Peyer's patch (tissue), 4 donors: ENCODE measurements at regions not wholly inside any gene's neighbourhood (a gene's known extent, or its start where the extent isn't known, plus 50 kb on each side); places are given as distances from the start of the nearest gene placed in this dataset.

ENCODE experiments used
- DNase-seq, 3 donors: peaks; one replicate each; pipeline ENCODE4 v3.0.0-alpha.2; 2017 to 2019
- H3K27ac ChIP-seq, 4 donors: fragments of 200-600 bp; sonication (generic); one replicate each; pipeline ENCODE4 v1.5.1; 2016 to 2019
- H3K27me3 ChIP-seq, 2 donors: fragments of 200-600 bp; sonication (generic); one replicate each; pipeline ENCODE4 v1.5.1; 2019
- H3K36me3 ChIP-seq, 3 donors: fragments of 200-600 bp; sonication (generic); one replicate each; pipeline ENCODE4 v1.5.1; 2016 to 2019
- H3K4me1 ChIP-seq, 4 donors: fragments of 200-600 bp; sonication (generic); one replicate each; pipeline ENCODE4 v1.5.1; 2016 to 2019
- H3K4me3 ChIP-seq, 4 donors: fragments of 200-600 bp; sonication (generic); 1 replicate in 3 of 4; 2 replicates in 1 of 4; pipeline ENCODE4 v1.5.1; 2016 to 2019; ENCODE audit warnings: mild to moderate bottlenecking in 1 of 4
- H3K9me3 ChIP-seq, 4 donors: fragments of 200-600 bp; sonication (generic); one replicate each; pipeline ENCODE4 v1.5.1; 2016 to 2019; ENCODE audit warnings: mild to moderate bottlenecking in 1 of 4
- POLR2A ChIP-seq, 2 donors: fragments of 450-650 bp; IDR thresholded peaks; one replicate each; pipeline ENCODE4 v1.5.1; 2017; ENCODE audit warnings: antibody characterized with exemption in 2 of 2, mild to moderate bottlenecking in 2 of 2, moderate library complexity in 2 of 2
- TF ChIP-seq, protein P1 (sequence below), 6 experiments: fragments of 450-650 bp in 4 of 6; fragments of 200-600 bp in 2 of 6; sonication (generic) in 1 of 6; IDR thresholded peaks; one replicate each; pipeline ENCODE4 v1.5.1; 2017 to 2019; ENCODE audit warnings: antibody characterized with exemption in 6 of 6, mild to moderate bottlenecking in 3 of 6, moderate library complexity in 1 of 6

DNA sequence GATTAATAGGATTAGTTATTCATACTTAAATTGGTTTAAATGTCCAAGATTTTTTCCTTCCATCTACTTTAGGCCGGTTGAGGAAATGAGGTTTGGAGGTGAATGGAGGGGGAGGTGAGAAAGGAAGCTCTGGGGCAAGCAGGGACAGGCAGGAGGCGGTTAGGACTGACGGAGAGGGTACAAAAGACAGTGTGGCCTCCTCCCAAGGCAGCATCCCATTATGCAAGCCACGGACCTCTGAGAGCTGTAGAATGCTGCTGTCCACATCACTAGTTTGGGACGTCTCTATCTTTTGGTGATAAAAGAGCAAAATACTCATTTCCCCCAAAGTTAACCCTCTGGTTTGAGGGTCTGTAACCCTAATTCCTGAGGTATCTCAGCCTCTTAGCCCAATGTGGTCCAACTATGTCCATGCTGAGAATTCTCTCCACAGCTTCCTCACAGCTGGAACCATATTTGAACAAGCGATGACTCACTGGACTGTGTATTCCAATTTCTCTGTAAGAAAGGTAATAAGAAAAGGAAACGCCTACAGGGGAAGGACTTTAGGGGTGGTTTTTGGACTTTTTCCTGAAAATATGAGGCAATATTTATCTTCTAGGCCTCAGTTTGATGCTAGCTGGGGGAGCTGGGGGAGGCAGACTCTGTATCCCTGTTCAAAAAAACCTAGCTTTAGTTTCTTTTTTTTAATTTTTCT, 172.2 kb downstream of the TFAP2B start:
- no peak for DNase-seq
- Histone ChIP-seq H3K27ac (no peak overlapping the region), H3K4me3 (no peak overlapping the region), H3K9me3 (no peaks in the 10 kb centered on the region), H3K36me3 (no peaks in the 10 kb centered on the region), H3K27me3 (no peaks in the 10 kb centered on the region), H3K4me1 (no peaks in the 10 kb centered on the region)
- TF ChIP-seq POLR2A (IDR thresholded peaks at IDR 0.05), result no peak
- TF ChIP-seq, protein P1, sequence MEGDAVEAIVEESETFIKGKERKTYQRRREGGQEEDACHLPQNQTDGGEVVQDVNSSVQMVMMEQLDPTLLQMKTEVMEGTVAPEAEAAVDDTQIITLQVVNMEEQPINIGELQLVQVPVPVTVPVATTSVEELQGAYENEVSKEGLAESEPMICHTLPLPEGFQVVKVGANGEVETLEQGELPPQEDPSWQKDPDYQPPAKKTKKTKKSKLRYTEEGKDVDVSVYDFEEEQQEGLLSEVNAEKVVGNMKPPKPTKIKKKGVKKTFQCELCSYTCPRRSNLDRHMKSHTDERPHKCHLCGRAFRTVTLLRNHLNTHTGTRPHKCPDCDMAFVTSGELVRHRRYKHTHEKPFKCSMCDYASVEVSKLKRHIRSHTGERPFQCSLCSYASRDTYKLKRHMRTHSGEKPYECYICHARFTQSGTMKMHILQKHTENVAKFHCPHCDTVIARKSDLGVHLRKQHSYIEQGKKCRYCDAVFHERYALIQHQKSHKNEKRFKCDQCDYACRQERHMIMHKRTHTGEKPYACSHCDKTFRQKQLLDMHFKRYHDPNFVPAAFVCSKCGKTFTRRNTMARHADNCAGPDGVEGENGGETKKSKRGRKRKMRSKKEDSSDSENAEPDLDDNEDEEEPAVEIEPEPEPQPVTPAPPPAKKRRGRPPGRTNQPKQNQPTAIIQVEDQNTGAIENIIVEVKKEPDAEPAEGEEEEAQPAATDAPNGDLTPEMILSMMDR (IDR thresholded peaks at IDR 0.05), result no peak

DNA sequence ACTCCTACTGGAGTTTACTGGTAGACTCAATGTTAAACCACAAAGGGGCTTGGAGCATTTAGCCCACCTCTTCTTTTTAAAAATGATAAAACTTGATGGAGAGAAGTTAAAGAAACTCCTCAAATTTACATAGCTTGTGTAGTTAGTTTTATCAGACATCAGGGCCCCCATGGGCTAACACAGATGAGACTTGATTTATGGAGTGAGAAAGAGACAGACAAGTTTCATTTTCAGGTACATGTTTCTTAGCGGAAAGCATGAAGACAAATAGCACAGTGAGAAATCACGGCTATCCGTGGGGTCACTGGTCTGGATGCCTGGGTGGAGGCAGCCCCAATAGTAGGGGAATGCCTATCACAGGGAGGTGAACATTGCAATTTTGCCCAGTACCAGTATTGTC, 173.6 kb downstream of the TFAP2B start:
- Histone ChIP-seq H3K4me3 (no peak overlapping the region), H3K36me3 (no peaks in the 10 kb centered on the region), H3K27ac (no peak overlapping the region)

DNA sequence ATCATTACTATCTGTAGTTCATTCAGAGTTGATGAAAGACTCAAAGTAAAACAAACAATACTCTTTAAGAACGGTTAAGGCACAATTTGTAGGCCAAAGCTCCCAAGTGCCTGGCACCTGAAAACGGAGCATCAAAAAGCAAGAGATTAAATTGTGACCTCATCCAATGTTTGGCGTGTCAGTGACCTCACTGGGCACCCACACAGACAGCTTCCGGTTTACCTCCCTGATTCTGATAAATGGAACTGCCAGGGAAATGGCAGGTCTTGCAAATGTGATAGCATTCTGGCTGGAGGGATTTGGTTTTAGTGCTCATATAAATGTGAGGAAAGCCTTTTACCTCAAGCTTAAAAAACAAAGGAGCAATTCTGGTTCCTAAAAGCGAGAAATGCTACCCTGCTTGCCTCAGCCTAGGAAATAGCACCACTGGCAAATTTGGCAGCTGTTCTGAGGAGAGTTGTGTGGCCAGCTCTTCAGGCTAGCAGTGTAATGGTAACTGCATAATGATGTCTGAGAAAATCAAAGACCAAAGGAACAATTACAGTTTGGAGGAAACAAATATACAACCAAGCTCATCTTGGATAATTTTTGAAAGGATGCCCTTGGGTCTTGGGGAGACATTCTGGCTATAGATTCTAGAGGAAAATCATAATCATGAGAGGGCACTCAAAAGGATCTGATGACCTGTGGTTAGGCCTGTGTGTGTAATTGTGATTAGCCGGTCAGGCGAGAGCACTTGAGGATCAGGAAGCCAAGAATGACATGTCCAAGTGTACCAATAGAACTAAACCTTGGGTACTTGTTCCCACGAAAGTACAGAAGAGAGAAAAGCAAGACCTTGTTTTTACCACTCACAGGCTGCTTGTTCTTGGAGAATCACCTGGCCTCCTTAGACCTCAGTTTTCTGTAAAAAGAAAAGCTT, 174.3 kb downstream of the TFAP2B start:
- H3K36me3 ChIP-seq, result no peaks in the 10 kb centered on the region
- H3K27me3 ChIP-seq, result no peaks in the 10 kb centered on the region
- no peak for DNase-seq
- H3K27ac ChIP-seq, result no peak overlapping the region
- no peaks in the 10 kb centered on the region for H3K4me1 ChIP-seq
- no peaks in the 10 kb centered on the region for H3K9me3 ChIP-seq
- H3K4me3 ChIP-seq, result no peak overlapping the region
- TF ChIP-seq, protein P1 (IDR thresholded peaks at IDR 0.05), result no peak
- no peak for TF ChIP-seq POLR2A (IDR thresholded peaks at IDR 0.05)

More for the DNA sequence above, 173.6 kb downstream of the TFAP2B start:
- no peak for TF ChIP-seq POLR2A (IDR thresholded peaks at IDR 0.05)
- TF ChIP-seq, protein P1 (IDR thresholded peaks at IDR 0.05), result no peak
- no peaks in the 10 kb centered on the region for H3K27me3 ChIP-seq
- DNase-seq, result no peak
- H3K9me3 ChIP-seq, result no peaks in the 10 kb centered on the region
- H3K4me1 ChIP-seq, result no peaks in the 10 kb centered on the region

DNA sequence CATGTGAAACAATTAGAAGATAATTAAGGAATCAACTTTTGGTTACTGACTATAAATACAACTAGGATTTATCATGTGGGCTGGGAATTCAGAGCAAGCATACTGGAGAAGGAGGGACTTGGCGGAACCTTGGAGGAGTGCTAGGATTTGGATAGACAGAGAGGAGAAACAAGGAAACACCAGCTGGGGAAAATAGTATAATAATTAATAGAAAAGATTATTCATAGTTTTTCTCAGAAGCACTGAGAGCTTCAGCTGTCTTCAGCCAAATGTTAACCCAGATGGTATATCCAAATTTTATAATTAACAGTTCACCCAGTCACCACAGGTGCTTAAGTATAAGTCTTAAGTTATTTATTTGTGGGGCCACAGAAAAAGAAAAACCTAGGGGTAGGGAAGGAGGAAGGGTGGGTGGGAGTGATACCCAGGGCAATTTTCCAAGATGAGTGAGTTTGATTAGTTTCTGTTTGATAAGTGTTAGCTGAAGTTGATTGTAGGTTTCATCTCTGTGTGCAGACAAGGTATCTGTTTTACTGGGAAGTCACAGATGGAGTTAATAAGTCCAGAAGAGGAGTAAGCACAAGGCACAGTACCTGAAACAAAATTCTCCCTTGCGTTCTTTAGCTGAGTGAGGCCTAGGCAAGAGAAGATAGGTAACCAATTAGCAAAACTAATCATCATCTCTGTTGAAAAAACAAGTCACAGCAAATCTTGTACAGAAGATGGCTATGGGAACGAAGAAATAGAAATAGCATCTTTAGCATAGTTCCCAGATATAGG, 175.5 kb downstream of the TFAP2B start:
- no peaks in the 10 kb centered on the region for H3K9me3 ChIP-seq
- H3K4me3 ChIP-seq, result no peak overlapping the region
- TF ChIP-seq POLR2A (IDR thresholded peaks at IDR 0.05), result no peak
- TF ChIP-seq, protein P1 (IDR thresholded peaks at IDR 0.05), result no peak
- no peak overlapping the region for H3K27ac ChIP-seq
- H3K36me3 ChIP-seq, result no peaks in the 10 kb centered on the region
- no peak for DNase-seq
- no peaks in the 10 kb centered on the region for H3K4me1 ChIP-seq
- H3K27me3 ChIP-seq, result no peaks in the 10 kb centered on the region

DNA sequence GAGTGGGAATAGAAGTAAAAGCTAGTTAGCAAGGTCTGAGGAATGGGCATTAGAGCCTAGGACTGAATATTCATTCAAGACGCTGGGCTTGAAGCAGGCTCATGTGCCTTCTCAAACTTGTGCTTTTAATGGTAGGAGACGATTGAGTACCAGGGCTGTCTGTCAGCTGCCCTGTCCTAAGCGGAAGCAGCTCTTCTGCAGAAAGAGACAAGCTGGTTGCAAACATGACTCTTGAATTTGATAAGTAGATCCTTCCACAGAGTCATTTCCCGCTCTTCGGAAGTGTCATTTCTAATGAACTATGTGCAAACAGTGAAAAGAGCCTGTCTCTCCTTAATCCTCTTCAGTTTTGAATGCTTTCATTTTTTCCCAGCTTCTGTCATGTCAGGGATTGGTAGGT, 176.4 kb downstream of the TFAP2B start:
- H3K4me1 ChIP-seq, result no peaks in the 10 kb centered on the region
- no peak for DNase-seq
- H3K9me3 ChIP-seq, result no peaks in the 10 kb centered on the region
- H3K36me3 ChIP-seq, result no peaks in the 10 kb centered on the region
- TF ChIP-seq POLR2A (IDR thresholded peaks at IDR 0.05), result no peak
- TF ChIP-seq, protein P1 (IDR thresholded peaks at IDR 0.05), result no peak
- H3K27me3 ChIP-seq, result no peaks in the 10 kb centered on the region
- H3K27ac ChIP-seq, result no peak overlapping the region
- H3K4me3 ChIP-seq, result no peak overlapping the region
